ENCODE measurements at regions not wholly inside any gene's neighbourhood (a gene's known extent, or its start where the extent isn't known, plus 50 kb on each side); places are given as distances from the start of the nearest gene placed in this dataset.

- TF ChIP-seq CTCF (IDR thresholded peaks at IDR 0.05; ENCODE audit: insufficient read depth, low read depth, low read length): no peak
- no peak for TF ChIP-seq EZH2 (IDR thresholded peaks at IDR 0.05; ENCODE audit: insufficient read depth, low read length)
Observed at GRCh38 chr10:31583293-31583692, 264.3 kb downstream of the ZEB1 start.

Measured in astrocyte (in vitro differentiated cells and primary cell).